ENCODE measurements at regions not wholly inside any gene's neighbourhood (a gene's known extent, or its start where the extent isn't known, plus 50 kb on each side); places are given as distances from the start of the nearest gene placed in this dataset.

- TF ChIP-seq REST (IDR thresholded peaks at IDR 0.05; ENCODE audit: low read depth) (no peak), EP300 (IDR thresholded peaks at IDR 0.05; ENCODE audit: borderline replicate concordance) (no peak), TAF1 (IDR thresholded peaks at IDR 0.05; ENCODE audit: low read depth) (no peak), FOXM1 (IDR thresholded peaks at IDR 0.05; ENCODE audit: borderline replicate concordance, low read depth) (no peak), CEBPB (IDR thresholded peaks at IDR 0.05) (no peak), EGR1 (IDR thresholded peaks at IDR 0.05) (no peak), USF1 (IDR thresholded peaks at IDR 0.05) (no peak), TCF12 (IDR thresholded peaks at IDR 0.05; ENCODE audit: low read depth) (no peak)
Observed at GRCh38 chr10:100658269-100658668, 87.1 kb upstream of the PAX2 start.

Measured in Ishikawa (cell line).